Ishikawa (cell line): ENCODE measurements at regions not wholly inside any gene's neighbourhood (a gene's known extent, or its start where the extent isn't known, plus 50 kb on each side); places are given as distances from the start of the nearest gene placed in this dataset.

Experiments used
- EGR1 ChIP-seq: IDR thresholded peaks from 2 replicates; pipeline ENCODE4 v1.6.1; 2012
- MAX ChIP-seq: IDR thresholded peaks from 2 replicates; pipeline ENCODE4 v1.6.1; 2012
- TCF12 ChIP-seq: IDR thresholded peaks from 2 replicates; pipeline ENCODE4 v1.6.1; 2012; ENCODE audit warnings: low read depth

- TF ChIP-seq MAX = no peak
- TF ChIP-seq EGR1 = no peak
- TF ChIP-seq TCF12 = no peak
Measured at GRCh38 chr2:217066510-217067270, 206.8 kb upstream of the TNP1 start.
